ENCODE measurements at regions not wholly inside any gene's neighbourhood (a gene's known extent, or its start where the extent isn't known, plus 50 kb on each side); places are given as distances from the start of the nearest gene placed in this dataset.
"Not testable (repeated sequence)": the region's sequence is repeated elsewhere in the genome, so short reads cannot be mapped to it uniquely, and the experiment has no call there.

DNA sequence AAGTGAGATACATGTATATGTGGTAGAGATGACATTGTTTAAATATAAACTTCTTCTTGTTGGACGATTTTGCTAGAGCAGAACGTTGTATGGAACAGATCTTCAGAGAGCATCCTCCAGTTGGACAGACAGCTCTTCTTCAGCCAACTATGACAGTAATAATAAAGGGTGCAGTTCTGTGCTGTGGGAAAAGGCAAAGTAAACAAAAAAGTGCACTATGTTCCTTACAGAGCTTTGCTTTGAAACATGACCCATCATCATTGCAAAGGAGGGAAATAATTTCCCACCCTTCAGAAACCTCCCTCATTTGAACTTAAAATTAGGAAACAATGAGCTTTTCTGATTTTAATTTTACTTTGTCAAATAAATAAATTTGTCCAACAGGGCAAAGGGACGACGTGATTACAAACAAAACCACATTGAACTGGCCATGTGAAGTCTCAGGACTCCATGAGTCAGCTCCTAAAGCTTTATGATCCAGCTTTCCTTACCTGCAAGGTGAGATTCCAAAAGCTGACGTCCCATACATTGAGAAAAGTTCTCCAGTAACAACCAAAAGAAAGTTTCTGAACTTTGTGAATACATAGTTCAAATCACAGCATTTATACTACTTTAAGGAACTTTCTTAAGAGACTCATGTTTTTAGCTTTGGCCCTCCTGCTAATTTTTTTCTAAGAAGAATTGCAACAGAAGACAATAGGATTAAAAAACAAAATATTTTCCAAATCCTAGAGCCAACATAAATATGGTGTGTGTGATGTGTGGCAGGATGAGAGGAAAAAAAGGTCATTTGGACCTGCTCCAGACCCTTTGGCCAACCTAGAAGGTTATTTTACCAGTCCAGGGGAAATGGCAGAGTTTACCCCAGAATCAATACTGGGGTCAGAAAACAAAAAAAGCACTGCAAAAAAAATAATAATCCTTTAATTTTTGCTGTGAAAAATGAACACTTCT, 565.4 kb upstream of the NRP1 start:
- no peak for DNase-seq (ENCODE audit: low spot score)

DNA sequence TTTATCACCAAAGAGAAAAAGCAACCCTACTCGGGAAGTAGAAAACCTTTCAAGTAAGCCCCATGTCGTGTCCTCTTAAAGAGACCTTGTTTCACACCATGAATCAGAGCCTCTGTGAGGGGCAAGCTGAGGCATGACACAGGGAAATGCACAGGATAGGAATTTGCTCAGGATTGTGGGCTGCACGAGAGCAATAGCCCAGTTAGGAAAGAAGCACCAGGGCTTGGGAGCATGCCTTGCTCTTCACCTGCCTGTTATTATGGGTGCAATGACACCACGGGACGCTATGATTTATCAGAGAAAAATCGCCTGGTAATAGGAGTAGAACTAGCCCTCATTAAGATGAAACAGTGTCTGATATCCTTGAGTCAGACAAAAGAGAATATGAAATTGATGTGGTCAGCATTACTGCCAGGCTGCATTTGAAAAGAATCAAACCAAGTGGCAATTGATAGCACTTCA, 562.9 kb upstream of the NRP1 start:
- DNase-seq (ENCODE audit: low spot score): peak; percentile 38

DNA sequence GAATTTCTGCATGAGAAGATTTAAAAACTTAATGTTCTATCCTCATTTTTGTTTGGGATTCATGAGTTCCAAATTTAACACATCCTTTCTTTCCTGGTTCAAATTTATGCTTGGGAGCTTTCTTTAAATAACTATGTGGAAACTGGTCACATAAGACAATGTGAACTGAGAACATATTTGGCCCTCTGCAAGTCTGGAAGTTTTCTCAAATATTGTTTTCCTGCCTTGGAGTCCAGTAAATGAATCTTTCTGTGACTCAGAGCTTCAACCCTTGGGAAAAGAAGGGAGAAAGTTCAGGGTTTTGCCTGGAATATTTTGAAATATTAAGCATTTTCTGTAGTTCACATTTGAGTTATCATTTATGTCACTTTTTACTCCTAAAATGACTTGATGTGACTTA, 559.0 kb upstream of the NRP1 start:
- DNase-seq (ENCODE audit: low spot score): no peak

DNA sequence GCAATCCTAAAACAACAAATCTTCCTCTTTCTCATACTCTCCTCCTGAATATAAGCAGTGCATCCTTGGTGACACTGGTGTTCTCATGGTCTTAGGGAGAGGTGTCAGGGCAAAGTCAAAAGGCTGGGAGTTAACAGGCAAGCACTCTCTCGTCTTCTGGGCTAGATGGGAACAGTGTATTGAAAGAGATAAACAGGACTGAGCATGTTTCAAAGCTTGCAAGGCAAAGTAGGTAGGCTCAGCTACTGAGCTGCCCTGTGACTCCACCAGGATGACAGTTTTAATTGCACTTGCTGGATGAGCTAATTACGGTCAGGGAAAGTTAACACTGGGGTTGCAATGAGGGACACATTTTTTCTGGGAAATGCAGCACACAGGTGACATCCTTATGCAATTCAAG, 554.9 kb upstream of the NRP1 start:
- DNase-seq (ENCODE audit: low spot score): no peak

DNA sequence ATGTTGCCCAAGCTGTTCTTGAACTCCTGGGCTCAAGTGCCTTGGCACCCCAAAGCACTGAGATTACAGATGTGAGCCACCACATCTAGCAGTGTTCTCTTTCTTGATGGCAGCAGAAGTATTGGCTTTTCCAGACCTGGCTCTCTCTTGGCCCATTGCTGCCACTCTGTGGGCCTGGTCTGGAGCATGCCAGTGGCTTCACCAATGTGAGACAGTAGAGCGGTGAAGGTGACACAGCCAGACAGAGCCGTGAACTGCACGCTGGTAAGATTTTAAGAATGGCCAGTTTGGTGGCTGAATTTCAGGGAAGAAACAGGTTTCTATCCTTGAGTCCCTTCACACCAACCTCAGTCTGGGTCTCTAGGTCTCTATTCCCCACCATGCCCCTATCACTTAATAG, 552.7 kb upstream of the NRP1 start:
- no peak for DNase-seq (ENCODE audit: low spot score)

DNA sequence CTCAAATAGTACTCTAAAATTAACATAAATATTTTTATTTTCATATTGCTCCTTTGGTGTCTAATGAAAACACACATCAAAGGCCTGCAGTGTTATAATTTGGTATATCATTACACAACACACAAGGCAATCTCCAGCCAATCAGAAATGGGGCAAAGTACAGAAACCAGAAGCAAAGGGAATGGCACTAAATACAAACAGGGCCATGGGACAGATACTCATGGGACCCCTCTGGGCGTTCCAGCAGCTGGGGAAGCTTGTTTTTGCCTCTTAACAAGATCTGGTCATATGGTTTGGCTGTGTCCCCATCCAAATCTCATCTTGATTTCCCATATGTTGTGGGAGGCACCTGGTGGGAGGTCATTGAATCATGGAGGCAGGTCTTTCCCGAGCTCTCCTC, 551.8 kb upstream of the NRP1 start:
- no peak for DNase-seq (ENCODE audit: low spot score)

DNA sequence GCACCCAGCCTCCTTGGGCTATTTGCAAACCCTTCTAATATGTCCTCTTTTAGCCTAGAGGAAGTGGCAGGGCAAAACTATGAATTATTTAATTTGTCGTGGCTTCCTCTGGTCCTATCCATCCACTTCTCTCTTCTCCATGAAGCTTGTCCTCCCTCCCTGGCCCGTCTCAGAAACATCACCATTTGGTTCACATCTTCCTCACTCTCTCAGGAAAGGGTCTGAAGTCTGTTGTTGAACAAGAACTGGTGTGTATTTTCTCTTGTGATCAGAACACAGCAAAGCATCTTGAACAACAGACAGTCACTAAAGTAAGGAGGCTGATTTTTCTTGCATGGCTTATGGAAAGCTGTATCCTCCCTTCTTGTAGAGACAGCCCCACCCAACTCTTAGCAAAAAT, 550.1 kb upstream of the NRP1 start:
- no peak for DNase-seq (ENCODE audit: low spot score)

DNA sequence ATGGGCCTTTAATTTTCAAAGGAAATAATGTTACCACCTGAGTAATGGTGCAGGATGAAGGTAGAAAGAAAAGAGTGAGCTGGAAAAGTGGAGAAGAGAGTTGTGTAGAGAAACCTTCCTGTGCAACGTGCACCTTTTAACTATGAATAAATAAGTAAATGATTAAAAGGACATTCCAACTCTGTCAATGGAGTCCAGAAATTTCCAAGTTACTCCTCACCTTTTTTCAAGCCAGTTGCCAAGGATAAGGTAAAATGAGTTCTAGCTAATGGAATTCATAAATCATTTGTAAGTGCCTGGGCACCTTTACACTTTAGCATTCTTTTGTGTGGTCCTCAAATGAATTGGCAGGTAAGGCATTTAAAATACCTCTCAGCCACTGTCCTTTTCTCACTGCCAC, 549.4 kb upstream of the NRP1 start:
- no peak for DNase-seq (ENCODE audit: low spot score)

DNA sequence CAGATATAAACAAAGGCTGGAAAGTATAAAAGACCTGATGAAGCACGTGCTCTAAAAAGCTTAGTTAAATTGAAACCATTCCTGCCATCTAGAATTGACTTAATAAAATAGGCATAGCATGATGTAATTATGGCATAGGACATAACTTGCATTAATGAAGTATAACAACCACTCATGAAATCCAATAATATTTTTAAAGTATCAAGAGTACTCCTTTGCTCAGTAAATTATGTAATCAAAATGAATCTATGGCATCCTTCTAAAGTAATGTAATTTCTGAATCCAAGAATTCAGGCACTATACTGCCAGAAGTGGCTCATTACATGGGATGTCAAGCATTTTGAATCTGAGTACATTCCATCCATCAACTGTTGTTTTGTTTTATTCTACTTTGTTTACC, 548.5 kb upstream of the NRP1 start:
- DNase-seq (ENCODE audit: low spot score): no peak

DNA sequence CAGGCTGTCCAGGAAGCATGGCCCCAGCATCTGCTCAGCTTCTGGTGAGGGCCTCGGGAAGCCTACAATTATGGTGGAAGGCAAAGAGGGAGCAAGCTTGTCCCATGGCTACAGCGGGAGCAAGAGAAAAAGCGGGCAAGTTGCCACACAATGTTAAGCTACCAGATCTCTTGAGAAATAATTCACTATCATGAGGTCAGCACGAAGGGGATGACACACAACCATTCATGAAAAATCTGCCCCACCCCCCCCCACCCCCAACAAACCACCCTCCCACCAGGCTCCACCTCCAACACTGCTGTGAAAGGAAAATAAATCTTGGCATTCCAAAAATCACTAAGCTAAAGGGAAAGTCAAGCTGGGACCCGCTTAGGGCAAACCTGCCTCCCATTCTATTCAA, 545.8 kb upstream of the NRP1 start:
- DNase-seq (ENCODE audit: low spot score): no peak

DNA sequence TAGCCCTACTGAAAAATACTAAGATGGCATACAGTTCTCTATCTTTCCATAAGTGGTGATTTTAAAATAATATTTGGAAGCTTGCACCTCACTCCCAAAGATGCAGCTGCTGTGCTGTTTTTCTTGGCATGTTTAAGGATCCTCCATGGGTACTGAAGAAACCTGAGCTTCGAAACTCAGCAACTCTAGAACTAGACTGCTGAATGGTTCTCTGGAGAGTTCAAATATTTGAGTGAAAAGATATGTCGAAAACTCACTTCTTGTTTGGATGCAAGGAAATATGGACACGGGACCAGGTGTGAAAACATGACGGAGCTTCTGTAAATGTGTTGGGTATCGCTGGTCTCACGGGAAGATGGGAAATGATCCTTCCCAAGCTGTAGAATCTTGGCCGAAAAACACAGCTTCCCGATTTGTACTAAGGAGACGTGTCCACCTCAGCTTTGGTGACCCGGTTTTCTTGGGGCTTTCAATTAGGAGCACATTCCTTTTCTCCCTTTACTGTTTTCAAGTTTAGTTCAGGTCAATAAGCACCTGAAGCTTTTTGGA, 543.8 kb upstream of the NRP1 start:
- no peak for DNase-seq (ENCODE audit: low spot score)

DNA sequence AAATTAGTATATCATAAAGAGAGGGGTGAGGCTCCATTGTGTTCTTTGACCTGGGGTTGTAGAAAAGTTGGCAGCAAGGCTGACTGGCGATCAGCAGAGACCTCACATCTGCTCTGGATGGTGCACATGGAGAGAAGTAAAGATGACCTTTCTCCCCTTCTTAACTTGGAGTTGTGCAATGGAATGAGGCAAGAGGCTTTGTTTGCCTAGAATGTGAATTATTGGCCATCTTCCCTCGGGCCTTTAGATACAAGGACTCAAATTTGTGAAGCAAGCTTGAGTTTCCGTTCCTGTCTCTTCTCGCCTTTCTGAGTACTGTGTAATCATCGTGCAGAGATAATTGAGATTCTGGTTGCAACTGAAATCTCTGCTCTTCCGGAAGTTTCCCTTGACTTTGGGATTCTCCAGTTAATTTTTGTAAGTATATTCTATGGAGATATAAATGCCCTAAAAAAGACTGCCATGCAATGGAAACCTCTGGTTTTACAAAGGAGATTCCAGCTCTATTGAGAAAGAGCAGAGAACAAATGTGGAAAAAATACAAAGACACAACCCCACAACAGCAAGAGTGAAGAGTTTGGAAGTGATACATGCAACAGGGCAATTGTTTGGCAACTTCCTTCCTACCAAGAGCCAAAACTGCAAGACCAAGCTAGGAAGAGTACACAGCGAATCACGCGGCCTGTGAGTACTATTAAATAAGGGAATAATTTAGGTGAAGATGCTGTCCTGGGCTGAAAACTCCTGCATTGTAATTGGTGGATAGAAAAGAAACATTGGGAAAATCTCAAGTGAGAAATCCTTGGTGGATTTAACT, 542.3 kb upstream of the NRP1 start:
- DNase-seq (ENCODE audit: low spot score): no peak

DNA sequence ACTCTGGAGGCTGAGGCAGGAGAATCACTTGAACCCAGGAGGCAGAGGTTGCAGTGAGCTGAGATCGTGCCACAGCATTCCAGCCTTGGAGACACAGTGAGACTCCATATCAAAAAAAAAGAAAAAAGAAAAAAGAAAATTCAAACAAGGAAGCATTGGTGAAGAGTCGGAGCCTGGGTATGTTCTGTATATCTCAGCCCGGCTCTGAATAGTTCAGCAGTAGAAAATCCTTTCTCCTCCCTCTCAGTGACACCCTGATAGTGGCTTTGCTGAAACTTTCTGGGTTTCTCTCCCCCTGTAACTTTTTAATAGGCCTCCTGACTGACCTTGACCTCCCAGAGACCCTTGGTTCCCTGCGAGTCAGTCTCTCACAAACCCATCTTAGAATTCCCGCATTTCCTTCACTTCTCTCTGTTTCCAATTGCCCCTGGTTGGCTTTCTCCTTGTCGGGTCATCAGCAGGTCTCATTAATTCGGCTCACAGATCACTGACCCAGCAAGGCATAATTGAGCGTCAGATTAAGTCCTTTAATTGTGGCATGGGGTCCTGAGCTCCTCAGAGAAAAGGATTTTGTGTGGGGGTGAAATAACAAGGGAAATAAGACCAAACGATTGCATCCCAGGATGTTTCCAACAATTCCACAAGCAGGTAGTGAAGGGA, 541.6 kb upstream of the NRP1 start:
- DNase-seq (ENCODE audit: low spot score): no peak

DNA sequence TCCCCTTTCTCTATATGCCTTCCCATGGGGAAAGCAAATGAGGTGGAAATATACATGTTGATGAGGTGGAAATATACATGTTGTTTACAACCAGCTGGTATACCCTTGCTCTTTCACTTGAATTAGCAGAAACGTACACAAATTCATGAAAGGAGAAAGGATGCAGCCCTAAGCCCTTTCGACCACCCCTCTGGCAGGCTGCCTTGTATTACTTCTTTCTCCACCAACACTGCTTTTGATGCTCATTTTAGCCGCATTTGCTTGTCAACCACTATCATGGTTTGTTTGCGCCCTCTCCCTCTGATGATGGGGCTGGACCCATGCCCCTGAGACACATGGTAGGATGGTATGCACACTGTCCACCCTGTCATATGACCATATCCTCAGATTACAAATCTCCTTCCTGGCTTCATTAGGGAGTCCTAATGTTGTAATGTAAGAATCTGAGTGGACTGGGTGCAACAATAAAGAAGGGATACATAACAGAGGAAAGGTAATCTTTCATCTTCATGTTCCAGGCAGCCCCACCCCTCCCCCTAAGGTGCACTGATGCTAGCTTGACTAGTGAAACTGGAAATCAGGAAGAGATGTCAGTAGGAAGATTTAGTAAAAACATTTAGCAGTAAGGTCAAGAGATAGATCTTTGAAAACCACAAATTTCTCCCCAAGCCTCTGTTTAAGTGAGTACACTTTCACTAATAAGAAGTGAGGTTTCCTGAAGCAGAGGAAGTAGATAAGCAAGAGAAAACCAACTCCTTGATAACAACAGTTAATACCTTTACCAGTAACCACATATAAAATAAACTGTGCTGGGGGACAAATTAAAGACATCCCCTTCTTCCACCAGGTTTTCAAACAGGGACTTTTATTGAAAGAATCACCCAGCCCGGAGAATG, 536.8 kb upstream of the NRP1 start:
- no peak for DNase-seq (ENCODE audit: low spot score)

DNA sequence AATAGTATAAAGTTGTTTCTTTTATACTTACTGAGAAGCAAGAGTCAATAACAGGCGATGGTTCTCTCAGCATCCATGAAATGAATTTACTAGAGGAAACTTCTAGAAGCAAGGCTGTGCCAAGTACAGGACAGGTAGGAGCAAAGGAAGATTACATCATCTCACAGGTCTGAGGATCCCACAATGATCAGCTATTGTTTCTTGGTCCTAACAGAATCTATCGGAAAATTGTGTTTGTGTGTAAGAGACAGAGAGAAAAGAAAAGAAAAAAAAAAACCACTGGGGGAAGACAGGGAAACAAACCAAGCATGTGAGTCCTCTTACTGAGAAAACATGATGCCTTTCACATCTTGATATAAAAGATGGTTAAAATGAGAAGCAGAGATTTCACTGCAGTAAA, 535.0 kb upstream of the NRP1 start:
- DNase-seq (ENCODE audit: low spot score): no peak

DNA sequence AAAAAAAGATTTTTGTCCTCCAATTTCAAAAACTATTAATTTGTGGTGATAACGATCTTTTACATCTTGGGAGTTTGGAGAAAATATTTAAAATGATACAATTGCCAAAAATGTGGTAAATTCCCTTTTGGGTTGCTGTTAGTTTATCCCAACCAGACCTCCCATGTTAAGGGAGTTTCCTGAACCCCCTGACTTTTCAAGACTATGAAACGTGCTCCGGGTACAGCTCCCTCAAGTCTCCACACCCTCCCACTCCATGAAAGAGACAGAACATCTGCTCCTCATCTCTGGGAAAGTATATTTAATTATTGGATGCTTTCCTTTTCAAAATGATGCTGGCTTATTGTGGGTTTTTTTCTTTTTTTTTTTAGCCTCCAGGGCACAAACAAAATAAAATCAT, 534.6 kb upstream of the NRP1 start:
- DNase-seq (ENCODE audit: low spot score): no peak

DNA sequence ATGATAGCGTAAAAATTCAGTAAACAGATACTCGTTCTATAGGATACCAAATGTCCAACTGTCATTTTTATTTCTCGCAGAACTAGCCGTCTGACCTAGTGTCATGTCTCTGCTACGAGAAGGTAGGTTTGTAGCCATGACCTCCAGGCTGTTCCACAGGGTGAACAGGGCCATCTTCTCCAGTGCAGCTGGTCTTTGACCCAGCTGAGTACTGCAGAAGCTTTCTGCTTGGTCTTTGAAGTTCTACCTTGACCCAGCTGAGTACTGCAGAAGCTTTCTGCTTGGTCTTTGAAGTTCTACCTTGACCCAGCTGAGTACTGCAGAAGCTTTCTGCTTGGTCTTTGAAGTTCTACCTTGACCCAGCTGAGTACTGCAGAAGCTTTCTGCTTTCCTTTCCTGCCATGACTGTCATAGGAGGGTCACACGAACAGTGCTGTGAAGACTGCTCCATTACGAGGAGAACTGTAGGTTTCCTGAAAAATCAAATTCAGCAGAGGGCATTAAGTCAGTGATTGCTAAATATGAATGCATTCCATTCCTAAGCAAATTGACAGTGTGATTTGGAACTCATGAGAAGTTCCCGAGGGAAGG, 532.8 kb upstream of the NRP1 start:
- not testable (repeated sequence) for DNase-seq (ENCODE audit: low spot score)

DNA sequence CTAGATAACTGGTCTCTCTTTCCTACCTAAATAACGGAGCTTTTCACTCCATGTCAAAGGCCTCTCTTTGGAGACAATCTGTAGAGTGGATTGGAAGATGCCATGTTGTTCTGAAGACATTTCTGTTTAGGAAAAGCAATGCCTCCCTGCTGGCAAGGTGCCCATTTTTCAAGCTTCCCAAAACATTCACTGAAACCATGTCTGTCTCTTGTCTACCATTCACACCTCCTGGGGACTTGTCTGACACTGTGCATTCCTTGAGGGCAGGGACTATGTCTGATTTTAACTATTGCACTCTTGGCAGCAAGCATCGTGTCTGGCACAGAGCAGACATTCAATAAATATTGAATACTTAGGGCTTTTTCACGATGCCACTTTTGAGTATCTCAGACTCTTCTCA, 528.9 kb upstream of the NRP1 start:
- no peak for DNase-seq (ENCODE audit: low spot score)

DNA sequence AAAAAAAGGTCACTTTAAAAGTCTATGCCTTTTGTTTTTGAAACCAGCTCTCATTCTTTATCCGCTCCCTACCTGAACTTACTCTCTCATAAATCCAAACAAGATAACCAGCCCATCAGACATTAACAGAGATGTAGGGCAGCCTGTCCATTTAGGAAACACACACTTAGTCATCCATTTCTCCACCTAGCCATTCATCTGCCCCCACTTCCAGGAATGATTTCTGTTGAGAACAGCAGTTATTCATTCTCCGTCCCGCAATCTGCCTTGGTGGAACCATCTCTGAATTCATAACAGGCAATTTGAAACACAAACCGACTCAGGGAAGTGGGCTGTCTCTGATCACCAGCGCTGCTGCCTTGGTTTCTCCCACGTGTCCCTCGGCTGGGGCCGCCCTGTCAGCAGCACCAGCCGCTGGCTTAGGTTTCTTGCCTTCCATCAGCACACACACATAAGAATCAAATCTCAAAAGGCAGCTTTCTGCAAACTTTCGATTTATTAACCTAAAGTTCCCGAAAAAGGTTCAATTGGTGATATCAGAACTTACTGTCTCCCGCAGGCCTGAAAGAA, 528.2 kb upstream of the NRP1 start:
- no peak for DNase-seq (ENCODE audit: low spot score)

DNA sequence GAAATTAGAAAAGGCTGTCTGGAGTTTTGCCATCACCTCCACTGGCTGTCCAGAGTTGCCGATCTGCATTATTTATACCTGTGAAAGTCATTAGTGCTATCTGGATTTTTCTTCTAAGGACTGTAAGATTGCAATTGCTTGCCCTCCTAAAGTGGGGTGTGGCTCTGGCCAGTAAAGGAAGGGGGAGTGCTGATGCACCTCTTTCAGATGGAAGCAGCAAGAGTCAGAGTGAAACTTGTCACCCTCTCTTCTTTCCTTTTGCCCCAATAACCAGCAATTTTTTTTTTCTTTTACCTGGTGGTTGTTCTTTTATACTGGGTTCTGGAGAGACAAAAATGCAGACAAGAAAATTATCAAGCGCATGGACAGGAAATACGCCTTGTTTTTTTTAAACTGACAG, 527.4 kb upstream of the NRP1 start:
- no peak for DNase-seq (ENCODE audit: low spot score)

Data from AG20443 (cell line).